Subcutaneous abdominal adipose tissue (tissue), 5 donors: ENCODE measurements at regions not wholly inside any gene's neighbourhood (a gene's known extent, or its start where the extent isn't known, plus 50 kb on each side); places are given as distances from the start of the nearest gene placed in this dataset.

Experiments
- H3K27ac ChIP-seq: one replicate; pipeline ENCODE4 v1.7.0; 2013; ENCODE audit warnings: low read depth, mild to moderate bottlenecking, inconsistent platforms, low read length, moderate library complexity
- H3K27me3 ChIP-seq, 5 donors: one replicate each; pipeline ENCODE4 v1.7.0; 2013; ENCODE audit warnings: low read length in 5 of 5, inconsistent platforms in 1 of 5; ENCODE audit not compliant: control insufficient read depth in 5 of 5, insufficient read depth in 4 of 5
- H3K36me3 ChIP-seq, 5 donors: one replicate each; pipeline ENCODE4 v1.7.0; 2013; ENCODE audit warnings: low read length in 5 of 5; ENCODE audit not compliant: control insufficient read depth in 5 of 5, insufficient read depth in 5 of 5
- H3K4me1 ChIP-seq, 5 donors: one replicate each; pipeline ENCODE4 v1.7.0; 2013; ENCODE audit warnings: low read length in 5 of 5, mild to moderate bottlenecking in 3 of 5, moderate library complexity in 1 of 5; ENCODE audit not compliant: control insufficient read depth in 5 of 5, insufficient read depth in 5 of 5
- H3K4me3 ChIP-seq, 5 donors: one replicate each; pipeline ENCODE4 v1.7.0; 2013; ENCODE audit warnings: low read length in 5 of 5, low read depth in 1 of 5
- H3K9ac ChIP-seq, 5 donors: one replicate each; pipeline ENCODE4 v1.7.0; 2013; ENCODE audit warnings: low read length in 5 of 5, mild to moderate bottlenecking in 4 of 5, moderate library complexity in 3 of 5
- H3K9me3 ChIP-seq, 5 donors: one replicate each; pipeline ENCODE4 v1.7.0; 2013; ENCODE audit warnings: low read length in 5 of 5; ENCODE audit not compliant: control insufficient read depth in 5 of 5
- donor health status: healthy.
- donor health status: healthy.
- donor health status: healthy.
- donor health status: healthy.
- donor health status: healthy.

DNA sequence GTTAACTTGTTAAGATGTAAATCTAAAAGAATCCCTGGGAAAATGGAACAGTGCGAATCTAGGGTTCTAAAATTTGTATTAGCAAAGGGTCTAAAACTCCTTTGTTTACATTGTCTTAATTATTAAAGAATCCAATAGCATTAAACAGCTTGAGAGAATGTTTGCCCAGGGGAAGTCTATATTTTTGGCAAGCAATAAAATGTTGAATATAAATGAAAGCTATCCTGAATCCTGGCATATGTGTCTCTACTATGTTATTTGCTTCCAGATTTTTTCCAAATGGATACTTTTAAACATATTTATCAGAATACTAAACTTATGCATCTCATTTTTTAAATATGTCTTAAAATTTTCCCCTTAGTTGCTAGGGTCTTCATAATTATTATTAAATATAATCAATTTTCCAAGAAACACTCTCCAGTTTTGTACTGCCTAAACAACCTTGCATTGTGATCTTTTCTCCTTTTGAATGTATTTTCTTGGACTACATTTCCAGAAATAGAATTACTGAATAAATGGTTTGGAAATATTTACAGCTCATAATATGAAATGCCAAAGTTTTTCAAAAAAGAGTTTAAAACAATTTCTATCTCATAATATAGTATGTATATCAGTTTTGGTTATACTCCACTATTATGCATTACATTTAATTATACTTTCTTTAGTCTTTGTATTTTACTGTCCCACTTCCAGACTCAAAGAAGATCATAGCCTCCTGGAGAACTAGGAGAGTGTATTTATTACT, 304.8 kb downstream of the USP25 start:
- Histone ChIP-seq H3K9ac (no peak overlapping the region), H3K4me3 (no peak overlapping the region), H3K9me3 (no peaks in the 10 kb centered on the region), H3K27me3 (no peaks in the 10 kb centered on the region), H3K4me1 (no peaks in the 10 kb centered on the region), H3K27ac (no peak overlapping the region), H3K36me3 (no peaks in the 10 kb centered on the region)

DNA sequence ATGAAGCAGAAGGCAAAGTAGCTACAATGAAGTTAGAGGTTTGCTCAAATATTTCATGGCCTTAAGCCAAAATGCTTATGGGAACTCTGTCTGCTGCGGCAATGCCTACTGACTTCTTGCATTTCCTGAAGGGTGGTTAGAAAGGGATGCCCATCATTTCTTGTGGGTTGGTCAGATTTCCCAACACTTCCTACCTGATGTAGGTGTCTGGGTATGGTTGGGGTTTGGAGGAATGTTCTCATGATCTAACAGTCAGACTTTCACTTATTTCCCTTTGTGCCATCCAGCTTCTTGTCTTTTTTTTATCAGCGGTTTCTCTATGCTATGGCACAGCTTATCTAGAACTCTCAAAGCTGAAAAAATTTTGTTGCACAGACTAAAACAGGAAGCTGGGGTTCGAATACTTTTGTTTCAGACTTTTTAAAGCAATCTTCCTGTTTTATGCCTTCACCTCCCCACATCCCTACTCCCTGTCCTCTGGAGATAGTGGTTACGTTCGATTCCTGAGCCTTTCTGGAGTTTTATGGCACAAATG, 307.7 kb downstream of the USP25 start:
- Histone ChIP-seq H3K27ac (no peak overlapping the region), H3K4me3 (no peak overlapping the region), H3K27me3 (no peaks in the 10 kb centered on the region), H3K4me1 (no peaks in the 10 kb centered on the region), H3K36me3 (no peaks in the 10 kb centered on the region), H3K9me3 (no peaks in the 10 kb centered on the region), H3K9ac (no peak overlapping the region)

DNA sequence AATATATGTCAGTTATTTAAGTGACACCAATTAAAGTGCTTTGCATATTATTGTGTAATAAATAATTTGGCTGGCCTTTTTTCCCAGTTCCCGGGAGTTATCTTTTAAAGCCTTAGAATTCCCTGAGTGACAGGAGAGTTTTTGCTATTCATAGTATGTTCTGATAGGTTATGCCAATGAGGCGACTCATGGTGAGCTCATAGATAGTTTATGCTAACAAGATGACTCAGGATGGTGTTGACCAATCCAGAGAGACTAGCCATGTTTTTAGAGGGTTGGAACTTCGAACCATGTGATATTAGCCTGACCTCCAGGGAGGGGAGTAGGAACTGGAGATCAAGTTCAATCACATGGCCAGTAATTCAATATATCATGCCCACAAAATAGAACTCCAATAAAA, 310.8 kb downstream of the USP25 start:
- no peak overlapping the region for H3K4me3 ChIP-seq
- H3K4me1 ChIP-seq: no peaks in the 10 kb centered on the region
- no peaks in the 10 kb centered on the region for H3K27me3 ChIP-seq
- no peak overlapping the region for H3K27ac ChIP-seq
- no peaks in the 10 kb centered on the region for H3K36me3 ChIP-seq
- no peak overlapping the region for H3K9ac ChIP-seq
- H3K9me3 ChIP-seq: no peaks in the 10 kb centered on the region

DNA sequence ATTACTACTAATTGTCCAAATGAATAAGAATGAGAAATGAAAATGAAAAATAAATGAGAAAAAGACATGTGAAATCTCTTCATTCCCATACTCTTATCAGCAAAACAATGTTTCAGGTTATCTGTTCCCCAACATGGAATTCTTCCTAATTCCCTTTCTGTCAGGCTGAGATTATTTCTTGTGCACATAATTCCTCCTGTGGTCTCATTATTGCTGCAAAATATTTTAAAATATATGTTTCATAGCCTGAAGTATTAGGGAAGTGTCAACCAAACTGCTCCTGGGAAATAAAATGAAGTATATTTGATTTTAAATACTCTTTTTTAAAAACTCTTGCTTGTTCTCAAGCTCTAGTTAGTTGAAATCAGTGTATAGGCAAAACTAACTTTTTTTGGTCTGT, 314.9 kb downstream of the USP25 start:
- peaks cover 0 to 3% (median 0%) of the 10 kb centered on the region in 5 donors for H3K4me1 ChIP-seq

DNA sequence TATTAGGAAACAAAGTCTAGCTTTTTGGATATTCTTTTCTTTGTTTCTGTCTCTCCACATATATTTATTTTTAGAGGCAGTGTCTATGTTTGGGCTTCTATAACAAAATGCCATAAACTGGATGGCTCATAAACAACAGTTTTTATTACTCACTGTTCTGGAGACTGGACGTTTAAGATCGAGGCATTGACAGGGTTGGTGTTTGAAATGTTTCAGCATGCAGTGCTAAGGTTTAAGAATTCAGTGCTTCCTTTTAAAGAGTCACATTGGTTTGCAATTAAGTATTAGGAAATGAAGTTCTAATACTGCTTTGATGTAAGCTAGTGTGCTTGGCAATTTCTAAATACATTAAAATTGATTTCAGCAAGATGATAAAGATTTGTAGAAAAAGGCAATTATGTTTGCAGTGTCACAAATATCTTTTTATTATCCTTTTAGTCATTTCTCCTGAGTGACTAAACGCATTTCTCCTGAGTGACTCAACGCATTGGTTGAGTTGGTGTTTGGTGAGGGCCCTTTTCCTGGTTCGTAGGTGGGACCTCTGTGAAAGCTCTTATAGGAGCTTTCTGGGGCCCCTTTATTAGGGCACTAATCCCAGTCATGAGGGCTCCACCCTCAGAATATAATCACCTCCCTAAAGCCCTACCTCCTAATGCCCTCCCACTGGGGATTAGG, 317.0 kb downstream of the USP25 start:
- H3K4me3 ChIP-seq: no peak overlapping the region
- H3K27ac ChIP-seq: no peak overlapping the region
- no peaks in the 10 kb centered on the region for H3K36me3 ChIP-seq
- H3K9me3 ChIP-seq: peaks cover 0 to 3% (median 0%) of the 10 kb centered on the region in 5 donors
- H3K4me1 ChIP-seq: peaks cover 0 to 4% (median 0%) of the 10 kb centered on the region in 5 donors
- H3K9ac ChIP-seq: no peak overlapping the region
- H3K27me3 ChIP-seq: no peaks in the 10 kb centered on the region

More for the DNA sequence above, 314.9 kb downstream of the USP25 start:
- Histone ChIP-seq H3K36me3 (no peaks in the 10 kb centered on the region), H3K4me3 (no peak overlapping the region), H3K27me3 (no peaks in the 10 kb centered on the region), H3K9me3 (peaks cover 0 to 3% (median 0%) of the 10 kb centered on the region in 5 donors), H3K9ac (no peak overlapping the region), H3K27ac (no peak overlapping the region)

DNA sequence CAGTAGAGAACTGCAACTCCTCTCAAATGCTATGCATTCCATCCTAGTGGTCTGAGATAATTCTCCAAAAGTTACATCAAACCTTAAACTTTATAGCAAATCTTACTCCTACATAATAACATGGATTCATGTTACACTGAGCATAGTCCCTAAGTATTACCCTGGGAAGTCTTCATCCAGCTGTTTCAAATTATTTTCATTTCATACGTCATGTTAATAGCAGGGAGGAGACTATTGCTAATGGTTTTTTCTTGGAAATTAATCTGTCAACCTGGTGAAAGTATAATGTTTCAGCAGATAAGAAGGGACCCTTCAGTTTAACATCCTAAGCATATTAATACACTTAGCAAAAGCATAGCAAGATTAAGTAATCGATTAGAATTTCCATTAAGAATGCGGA, 318.1 kb downstream of the USP25 start:
- Histone ChIP-seq H3K9me3 (peaks cover 0 to 3% (median 0%) of the 10 kb centered on the region in 5 donors), H3K27ac (no peak overlapping the region), H3K36me3 (no peaks in the 10 kb centered on the region), H3K4me1 (peaks cover 0 to 4% (median 0%) of the 10 kb centered on the region in 5 donors), H3K27me3 (no peaks in the 10 kb centered on the region), H3K9ac (no peak overlapping the region), H3K4me3 (no peak overlapping the region)

DNA sequence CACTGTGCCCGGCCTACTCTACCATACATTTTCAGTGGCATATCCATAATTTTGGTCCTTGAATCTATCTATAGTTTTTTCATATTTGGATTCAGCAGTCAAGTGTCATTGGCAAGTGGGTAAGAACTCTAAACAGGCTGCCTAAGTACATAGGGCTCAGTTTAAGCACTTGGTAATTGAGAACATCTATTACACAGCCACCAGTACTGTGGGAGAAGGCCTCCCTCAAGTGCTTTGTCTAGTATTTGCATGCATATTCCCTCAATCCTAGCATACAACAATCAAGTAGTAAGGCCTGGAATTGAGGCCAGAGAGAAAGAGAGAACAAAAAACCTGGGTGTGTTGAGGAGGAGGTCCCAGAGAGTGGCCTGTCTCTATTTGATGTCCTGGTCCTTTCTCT, 325.2 kb downstream of the USP25 start:
- no peaks in the 10 kb centered on the region for H3K4me1 ChIP-seq
- no peaks in the 10 kb centered on the region for H3K27me3 ChIP-seq
- H3K36me3 ChIP-seq: no peaks in the 10 kb centered on the region
- H3K9me3 ChIP-seq: no peaks in the 10 kb centered on the region
- no peak overlapping the region for H3K27ac ChIP-seq
- no peak overlapping the region for H3K9ac ChIP-seq
- no peak overlapping the region for H3K4me3 ChIP-seq

DNA sequence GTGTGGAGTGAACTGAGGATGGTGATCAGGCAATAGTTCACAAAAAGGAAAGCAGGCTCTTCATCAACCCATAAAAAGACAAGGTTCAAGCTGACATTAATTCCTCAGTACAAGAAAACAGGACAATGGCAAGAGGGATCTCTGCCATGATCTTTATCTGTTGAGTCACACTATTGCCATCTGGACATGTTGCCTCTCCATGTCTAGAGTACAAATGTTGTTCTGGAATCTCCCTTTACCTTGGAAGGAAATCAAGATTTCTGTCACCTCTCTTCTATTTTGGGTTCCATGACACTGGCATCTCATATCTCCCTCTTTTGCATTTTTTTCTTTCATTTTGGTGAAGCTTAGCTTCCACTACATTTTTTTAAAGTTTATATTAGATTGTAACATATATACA, 329.1 kb downstream of the USP25 start:
- Histone ChIP-seq H3K9ac (no peak overlapping the region), H3K27me3 (no peaks in the 10 kb centered on the region), H3K4me3 (no peak overlapping the region), H3K4me1 (no peaks in the 10 kb centered on the region), H3K9me3 (no peaks in the 10 kb centered on the region), H3K27ac (no peak overlapping the region), H3K36me3 (no peaks in the 10 kb centered on the region)

DNA sequence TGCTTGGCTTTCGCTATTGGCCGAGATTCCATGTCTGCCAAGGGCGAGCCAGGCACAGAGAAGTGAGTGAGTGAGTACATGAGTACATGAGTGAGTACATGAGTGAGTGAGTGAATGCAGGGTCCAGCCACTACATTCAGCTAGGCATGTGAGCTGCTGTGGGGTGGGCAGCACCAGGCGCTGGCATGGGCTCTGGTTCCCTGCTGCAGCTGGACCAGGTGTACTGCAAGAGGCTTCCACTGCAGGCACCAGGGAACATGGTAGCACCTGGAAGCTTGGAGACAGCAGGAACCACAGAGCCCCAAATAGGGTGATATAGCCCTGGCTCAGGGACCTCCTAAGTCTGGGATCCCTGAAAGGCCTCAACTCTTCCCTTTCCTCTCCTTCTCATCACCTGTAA, 330.2 kb downstream of the USP25 start:
- Histone ChIP-seq H3K4me1 (no peaks in the 10 kb centered on the region), H3K27me3 (no peaks in the 10 kb centered on the region), H3K9me3 (no peaks in the 10 kb centered on the region), H3K9ac (no peak overlapping the region), H3K4me3 (no peak overlapping the region), H3K27ac (no peak overlapping the region), H3K36me3 (no peaks in the 10 kb centered on the region)

DNA sequence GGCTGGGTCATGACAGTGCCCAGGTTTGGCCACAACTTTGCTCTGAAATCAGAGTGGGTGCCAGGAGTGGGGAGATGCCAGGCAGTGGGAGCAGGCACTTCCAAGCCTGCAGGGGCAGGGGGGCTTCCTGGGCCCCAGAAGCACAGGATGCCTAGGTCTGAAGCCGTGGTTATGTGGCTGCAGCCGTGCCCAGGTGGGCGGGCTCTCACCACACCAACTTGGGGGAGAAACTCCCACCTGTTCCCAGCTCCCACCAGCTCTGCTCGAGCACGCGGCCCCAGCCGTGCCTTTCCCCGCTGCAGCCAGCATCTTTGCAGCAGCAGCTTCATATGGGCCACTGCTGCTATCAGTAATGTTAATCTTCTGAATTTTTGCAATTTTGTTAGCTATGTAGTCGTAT, 331.4 kb downstream of the USP25 start:
- no peak overlapping the region for H3K27ac ChIP-seq

More for the DNA sequence above, 331.4 kb downstream of the USP25 start:
- no peak overlapping the region for H3K9ac ChIP-seq
- H3K4me3 ChIP-seq: no peak overlapping the region
- no peaks in the 10 kb centered on the region for H3K4me1 ChIP-seq
- no peaks in the 10 kb centered on the region for H3K27me3 ChIP-seq
- H3K9me3 ChIP-seq: no peaks in the 10 kb centered on the region
- no peaks in the 10 kb centered on the region for H3K36me3 ChIP-seq
